IPS DF 4.7 (cell line): ENCODE measurements at regions not wholly inside any gene's neighbourhood (a gene's known extent, or its start where the extent isn't known, plus 50 kb on each side); places are given as distances from the start of the nearest gene placed in this dataset.
"Not testable (repeated sequence)": the region's sequence is repeated elsewhere in the genome, so short reads cannot be mapped to it uniquely, and the experiment has no call there.

ENCODE experiments used
- DNase-seq: peaks from one replicate; pipeline ENCODE4 v3.0.0-alpha.2; 2013; ENCODE audit warnings: low spot score; ENCODE audit errors: extremely low read depth

DNA sequence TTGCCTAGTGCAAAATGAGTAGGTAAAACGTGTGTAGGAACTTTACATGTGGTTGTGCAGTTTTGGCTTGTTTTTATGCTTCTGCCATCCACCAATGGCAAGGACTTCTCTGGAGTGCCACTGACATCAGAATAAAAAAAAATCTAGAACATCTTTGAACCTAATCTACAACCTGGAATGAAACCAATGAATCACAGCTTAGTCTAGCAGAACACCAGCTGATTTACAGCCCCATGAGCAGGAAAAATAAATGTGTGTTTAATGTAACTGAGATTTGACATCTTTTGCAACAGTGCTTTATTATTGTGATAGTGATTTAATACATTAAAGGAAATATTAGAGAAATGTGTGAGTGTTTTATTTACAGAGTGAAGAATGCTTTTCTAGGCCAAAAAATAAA, 995.1 kb downstream of the PCDH7 start:
- no peak for DNase-seq

DNA sequence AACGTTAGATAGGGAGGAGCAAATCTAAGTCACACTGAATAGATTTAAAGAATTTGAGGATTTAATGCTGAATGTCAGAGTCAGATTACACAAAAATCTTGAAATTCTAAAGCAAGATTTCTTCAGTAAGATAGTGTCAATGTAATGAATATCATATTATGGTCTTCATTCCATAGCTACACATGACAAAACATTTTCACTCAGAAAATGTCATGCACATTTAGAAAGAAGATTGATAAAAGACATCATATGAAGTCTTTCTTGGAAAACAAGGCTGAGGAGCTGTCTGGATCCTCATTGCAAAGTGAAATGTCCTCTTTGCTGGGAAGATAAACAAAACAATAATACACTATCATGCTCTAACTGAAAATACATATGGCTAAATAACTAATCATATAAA, 1006.9 kb downstream of the PCDH7 start:
- DNase-seq: no peak

DNA sequence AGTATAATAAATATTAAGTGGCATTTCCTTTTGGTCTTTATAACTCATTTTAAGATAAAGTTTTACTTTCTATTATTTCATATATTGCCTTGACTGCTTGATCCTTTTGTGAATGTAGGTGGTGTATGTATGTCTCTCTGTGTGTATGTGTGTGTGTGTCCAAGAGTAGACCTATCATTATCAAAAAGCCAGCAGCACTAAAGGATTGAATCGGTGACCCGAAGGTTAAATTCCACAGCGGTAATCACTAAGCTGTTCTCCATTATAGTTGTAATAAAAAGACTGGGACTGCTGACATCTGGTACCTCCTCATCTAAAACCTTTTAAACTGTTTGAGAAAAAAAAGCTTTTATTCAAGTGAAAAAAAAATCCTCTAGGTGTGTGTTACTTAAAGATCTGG, 1014.8 kb downstream of the PCDH7 start:
- no peak for DNase-seq

DNA sequence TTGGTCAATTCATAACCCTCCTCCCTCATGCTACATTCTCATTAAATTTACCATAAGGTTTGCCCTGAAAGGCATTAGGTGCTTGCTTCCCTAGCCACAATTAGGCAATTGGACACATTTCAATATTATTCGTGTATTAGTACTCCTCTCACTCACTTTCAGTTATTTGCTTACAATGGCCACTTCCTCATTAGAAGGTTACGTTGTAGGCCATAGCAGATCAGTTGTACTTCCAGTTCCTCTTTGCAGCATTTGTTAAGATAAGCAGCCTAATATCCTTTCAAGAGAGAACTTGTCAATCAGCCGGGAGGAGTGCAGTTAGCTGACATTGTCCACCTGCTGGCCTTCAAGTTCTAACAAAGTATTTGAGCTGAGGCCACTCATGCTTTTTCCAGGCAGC, 1017.2 kb downstream of the PCDH7 start:
- DNase-seq: no peak

DNA sequence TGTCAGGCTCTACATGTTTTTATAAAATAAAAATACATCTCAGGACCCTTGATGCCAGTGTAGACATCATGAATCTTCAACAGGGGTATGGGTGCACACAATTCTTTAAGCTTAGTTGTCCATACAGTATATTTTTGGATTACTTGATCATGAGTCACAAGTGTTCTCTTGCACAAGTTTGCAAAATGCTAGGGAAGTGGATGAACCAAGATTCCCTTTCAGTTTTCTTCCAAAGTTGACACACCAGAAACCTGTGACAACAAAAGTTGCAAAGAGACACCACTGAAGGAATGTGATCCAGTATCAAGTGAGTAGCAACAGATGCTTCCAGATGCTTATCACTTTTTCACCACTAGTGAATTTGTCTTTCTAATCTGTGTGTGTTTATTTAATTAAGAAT, 1021.2 kb downstream of the PCDH7 start:
- no peak for DNase-seq

DNA sequence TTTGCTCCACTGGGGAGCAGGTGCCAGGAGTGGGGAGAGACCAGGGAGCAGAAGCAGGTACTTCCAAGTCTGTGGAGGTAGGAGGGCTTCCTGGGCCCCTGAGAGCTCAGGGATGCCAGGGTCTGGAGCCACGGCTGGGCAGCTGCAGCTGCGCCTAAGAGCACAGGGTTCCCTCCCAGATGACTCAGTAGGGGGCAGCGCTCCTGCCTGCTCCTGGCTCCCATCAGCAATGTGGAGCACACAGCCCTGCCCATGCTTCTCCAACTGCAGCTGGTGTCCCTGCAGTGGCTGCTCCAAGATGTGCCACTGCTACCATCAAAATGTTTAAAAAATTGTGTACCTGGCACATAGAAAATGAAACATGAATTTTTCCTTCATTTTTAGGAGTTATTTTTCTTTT, 1028.2 kb downstream of the PCDH7 start:
- no peak for DNase-seq

DNA sequence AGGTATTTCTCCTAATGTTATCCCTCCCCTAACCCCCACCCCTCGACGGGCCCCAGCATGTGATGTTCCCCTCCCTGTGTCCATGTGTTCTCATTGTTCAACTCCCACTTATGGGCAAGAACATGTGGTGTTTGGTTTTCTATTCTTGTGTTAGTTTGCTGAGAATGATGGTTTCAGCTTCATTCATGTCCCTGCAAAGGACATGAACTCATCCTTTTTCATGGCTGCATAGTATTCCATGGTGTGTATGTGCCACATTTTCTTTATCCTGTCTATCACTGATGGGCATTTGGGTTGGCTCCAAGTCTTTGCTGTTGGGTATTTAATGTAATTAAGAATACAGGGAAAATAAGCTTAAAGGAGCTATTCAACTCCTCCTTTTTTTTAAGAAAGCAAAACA, 1030.4 kb downstream of the PCDH7 start:
- not testable (repeated sequence) for DNase-seq

DNA sequence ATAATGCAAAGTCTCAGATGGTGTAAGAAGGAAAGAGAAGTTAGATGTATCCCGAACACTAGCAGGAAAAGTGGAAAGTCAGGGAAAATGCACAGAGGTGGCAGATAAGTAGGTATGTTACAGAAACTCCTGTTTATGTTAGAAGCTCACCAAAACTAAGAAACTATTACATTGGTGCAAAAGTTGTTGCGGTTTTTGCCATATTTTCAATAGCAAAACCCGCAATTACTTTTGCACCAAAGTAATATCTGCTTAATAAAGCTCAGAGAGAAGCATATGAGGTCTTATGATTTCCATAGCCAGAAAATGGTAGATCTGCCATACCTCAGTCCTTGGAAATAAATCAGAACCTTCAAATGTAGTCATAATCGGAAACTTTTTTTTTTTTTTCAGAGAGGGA, 1035.6 kb downstream of the PCDH7 start:
- DNase-seq: no peak

DNA sequence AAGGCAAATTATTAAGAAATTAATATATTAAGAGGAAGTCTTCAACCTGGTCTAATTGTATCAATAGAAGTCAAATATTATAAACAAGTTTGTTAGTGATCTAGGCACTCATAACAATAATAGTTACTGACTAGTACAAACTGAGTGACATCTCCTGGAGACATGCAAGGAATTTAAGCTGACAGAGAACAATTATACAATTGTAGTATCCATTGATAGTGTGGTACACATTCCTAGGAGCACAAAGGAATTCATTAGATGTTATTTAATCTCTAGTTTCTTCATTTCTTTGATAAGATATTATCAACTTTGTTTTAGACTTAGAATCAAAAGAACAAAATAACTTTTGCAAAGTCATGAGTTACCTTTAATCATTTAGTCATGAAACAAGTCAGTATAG, 1048.6 kb downstream of the PCDH7 start:
- DNase-seq: no peak

DNA sequence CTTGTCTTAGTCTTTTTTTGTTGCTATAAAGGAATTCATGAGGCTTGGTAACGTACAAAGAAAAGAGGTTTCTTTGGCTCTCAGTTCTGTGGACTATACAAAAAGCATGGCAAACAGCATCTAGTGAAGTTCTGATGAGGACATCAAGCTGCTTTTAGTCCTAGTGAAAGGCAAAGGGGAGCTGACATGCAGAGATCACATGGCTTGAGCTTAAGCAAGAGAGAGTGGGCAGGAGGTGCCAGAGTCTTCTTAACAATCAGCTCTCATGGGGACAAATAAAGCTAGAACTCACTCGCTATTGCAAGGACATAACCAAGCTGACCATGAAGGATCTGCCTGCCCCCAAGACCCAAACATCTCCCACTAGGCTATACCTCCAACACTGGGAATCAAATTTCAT, 1063.1 kb downstream of the PCDH7 start:
- DNase-seq: no peak

DNA sequence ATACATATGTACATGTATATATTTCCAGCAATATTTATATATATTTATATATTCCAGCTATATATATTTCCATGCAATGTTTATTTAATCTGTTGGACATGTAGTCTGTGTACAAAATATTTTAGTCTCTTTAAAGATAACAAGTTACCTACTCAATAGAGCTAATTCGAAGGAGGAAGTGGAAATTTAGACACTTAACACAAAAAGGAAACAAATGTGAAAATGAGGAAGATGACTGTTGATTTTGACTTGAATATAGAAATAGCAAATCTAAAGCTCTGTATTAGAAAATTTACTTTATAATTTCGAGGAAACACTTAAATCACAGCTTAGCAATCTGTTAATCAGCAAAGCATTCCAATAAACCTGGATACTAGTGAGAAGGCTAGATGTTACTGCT, 1064.4 kb downstream of the PCDH7 start:
- DNase-seq: no peak

DNA sequence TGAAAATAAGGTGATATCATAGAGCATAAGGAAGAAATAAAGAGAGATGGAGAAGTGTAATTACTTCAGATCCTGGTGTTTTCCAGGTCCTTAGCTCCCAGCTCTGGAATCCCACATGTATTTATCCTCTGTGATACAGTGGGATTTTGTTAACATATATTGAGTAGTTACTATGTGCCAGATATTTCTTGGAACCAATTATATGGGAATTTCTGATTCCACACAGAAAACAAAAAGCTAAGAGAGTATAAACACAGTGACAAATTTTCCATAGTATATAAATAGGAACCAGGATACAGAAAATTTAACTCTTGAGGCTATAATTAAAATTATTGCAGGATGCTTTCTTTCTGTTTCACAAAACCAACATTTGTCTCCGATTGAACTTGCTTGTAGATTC, 1067.5 kb downstream of the PCDH7 start:
- no peak for DNase-seq

DNA sequence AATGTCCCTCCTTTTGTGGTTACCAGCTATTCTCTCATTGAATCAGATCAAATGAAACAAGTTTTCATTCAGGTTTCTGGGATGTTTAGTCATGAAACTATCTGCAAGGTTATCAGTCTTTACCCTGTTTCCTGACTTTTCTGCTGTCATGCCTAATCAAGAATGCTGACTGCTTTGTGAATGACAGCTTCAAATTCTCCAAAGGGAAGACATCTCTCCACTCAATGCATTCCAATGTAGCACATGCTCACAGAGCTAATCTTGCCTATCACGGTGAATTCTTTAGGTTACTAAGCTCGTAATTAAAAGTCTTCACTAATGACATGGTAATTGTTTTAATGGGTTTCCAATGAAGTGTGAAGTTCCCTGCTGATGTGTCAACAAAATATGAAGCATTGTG, 1068.5 kb downstream of the PCDH7 start:
- DNase-seq: peak; percentile 3

DNA sequence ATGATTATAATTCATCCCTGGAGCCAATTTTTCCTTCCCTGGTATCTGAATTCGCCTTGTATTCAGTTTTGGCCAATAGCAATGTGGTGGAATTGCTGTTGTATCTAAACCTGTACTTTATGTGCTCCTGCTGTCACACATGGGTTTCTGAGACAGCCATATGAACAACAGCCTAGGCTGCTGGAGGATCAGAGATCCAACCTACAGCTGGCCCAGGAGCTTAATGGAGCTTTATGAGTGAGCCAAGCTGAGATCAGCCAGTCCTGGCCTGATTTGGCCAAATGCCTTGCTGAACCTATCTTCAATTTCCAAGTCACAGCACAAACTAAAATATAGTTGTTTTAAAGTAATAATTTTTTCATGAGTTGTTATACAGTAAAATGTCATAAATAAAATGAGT, 1071.5 kb downstream of the PCDH7 start:
- no peak for DNase-seq

DNA sequence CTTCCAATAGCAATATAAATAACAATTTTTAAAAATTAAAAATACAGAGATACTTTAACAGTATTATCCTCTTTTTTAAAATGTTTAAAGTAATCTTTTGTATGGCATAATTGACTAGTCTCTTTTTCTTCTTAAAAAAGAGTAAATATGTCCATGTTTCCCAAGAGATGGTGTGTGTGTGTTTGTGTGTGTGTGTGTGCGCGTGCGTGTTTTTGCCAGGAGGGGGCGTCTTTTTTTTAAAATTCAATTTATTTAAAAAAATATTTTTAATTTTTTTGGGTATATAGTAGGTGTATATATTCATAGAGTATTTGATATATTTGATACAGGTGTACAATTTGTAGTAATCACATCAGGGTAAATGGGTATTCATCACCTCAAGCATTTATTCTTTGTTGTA, 1073.7 kb downstream of the PCDH7 start:
- DNase-seq: no peak

DNA sequence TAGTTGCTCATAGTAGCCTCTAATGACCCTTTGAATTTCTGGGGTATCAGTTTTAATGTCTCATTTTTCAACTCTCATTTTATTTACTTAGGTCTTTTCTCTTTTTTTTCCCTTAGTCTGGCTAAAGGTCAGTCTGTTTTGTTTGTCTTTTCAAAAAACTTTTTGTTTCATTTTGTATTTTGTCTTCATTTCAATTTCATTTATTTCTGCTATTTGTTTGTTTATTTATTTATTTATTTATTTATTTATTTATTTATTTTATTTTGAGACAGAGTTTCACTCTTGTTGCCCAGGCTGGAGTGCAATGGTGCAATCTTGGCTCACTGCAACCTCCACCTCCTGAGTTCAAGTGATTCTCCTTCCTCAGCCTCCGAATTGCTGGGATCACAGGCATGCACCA, 1076.9 kb downstream of the PCDH7 start:
- not testable (repeated sequence) for DNase-seq

DNA sequence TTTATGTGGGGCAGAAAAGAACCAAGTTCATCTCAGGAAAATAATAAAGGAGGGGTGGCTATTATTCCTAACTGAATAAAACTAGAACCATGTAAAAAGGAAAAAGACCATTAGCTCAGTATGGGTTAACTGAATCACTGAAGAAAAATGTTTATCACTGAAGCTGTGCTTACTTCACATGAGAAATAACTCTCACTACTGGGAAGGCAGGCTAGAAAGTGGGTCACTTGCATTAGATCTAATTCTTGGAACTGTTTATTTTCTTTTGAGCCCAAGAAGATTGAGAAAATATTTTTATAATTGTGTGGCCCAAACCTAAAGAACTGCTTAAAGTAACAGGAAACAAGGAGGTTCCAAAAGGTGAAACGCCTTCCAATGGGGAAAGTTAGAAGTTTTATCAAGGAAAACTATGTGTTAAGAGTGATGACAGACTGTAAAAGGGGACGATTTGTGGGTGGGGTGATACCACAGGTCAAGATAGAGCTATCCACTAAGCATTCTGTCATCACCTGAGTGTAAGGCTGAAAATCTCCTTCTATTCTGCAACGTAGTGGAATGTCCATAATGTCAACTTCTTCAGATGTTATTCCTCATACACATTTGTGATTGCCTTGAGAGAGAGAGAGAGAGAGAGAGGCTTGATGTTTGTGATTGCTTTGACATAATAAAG, 1083.5 kb downstream of the PCDH7 start:
- DNase-seq: no peak

DNA sequence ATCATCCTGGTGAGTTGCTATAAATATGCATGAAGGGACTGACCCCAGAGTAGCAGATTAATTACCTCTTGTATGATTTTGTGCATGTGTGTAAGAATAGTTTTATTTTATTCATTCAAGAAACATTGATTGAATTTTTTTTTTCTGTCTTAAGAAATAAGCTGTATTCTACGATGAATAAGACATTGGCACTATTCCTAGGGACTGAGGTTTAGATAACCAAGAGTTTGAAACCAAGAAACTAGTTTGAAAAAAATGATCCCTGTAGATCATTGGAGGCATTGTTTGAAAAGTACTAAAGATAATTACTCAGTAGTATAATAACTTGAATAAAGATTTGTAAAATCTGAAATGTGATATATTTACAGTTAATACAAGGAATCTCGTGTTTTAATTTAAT, 1086.9 kb downstream of the PCDH7 start:
- DNase-seq: no peak

DNA sequence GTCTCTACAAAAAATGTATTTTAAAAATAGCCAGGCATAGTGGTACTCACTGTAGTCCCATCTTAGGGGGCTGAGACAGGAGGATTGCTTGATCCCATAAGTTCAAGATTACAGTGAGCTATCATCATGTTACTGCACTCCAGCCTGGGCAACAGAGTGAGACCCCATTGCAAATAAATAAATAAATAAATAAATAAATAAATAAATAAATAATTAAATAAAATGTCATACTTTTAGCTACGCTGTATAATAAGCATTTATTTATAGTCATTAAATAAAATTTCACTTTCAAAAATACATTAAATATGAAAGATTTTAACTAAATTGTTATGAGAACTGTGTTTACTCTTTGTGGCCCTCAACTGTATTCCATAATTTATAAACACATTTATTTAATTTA, 1124.2 kb downstream of the PCDH7 start:
- no peak for DNase-seq

DNA sequence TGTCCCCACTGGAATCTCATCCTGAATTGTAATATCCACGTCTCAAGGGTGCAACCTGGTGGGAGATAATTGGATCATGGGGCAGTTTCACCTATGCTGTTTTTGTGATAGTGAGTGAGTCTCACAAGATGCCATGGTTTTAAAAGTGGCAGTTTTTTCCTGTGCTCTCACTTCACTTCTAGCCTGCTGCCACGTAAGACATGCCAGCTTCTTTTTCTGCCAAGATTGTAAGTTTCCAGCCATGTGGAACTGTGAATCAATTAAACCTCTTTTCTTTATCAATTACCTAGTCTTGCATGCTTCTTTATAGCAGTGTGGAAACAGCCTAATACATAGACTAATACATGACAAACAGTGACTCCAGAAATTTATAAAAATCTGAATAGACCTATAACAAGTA, 1131.8 kb downstream of the PCDH7 start:
- DNase-seq: no peak

DNA sequence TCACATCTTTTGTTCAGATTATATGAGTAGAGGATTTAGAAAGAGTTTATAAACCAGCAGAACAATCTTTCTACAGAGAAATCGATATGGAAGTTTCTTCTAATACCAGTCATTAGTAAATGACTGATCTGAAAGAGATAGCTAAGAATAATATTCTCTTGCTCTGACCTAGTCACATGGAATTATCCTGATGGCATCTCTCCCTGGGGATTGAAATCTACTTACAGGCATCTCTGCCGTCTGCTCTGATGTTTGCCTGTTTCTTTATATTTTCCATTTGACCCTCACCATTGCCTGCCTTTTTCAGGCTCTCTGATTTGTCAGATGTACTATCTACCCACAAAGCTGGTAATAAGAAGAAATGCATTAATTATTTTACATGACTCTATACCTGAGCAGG, 1157.3 kb downstream of the PCDH7 start:
- no peak for DNase-seq

DNA sequence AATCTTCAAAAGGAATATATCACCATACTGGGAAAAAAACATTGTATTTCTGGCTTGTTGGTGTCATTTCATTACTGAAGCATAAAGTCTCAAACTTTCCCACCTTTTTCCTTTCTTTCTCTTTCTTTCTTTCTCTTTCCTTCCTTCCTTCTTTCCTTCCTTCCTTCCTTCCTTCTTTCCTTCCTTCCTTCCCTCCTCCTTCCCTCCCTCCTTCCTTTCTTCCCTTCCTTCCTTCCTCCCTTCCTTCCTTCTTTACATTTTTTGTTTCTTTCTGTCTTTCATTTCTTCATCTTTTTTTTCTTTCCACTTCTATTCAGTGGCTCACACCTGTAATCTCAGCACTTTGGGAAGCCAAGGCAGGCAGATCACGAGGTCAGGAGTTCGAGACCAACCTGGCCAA, 1160.7 kb downstream of the PCDH7 start:
- DNase-seq: not testable (repeated sequence)

DNA sequence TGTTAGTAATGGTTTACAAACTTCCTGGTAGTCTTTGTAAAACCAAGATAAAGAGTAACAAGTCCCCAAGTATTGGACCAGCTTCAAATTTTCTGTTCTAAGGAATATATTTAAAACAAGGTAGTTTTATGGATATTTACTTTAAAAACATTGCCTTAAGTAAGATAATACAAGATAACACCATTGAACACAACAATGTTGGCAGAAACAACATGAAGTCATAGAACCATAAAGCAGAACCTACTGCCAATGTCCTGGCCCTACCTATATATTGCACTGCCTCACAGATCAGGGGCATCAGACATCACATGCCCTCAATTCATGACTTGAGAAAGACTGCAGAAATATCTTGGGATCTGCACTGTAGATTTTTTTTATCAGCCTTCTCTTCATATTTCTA, 1176.2 kb downstream of the PCDH7 start:
- no peak for DNase-seq

DNA sequence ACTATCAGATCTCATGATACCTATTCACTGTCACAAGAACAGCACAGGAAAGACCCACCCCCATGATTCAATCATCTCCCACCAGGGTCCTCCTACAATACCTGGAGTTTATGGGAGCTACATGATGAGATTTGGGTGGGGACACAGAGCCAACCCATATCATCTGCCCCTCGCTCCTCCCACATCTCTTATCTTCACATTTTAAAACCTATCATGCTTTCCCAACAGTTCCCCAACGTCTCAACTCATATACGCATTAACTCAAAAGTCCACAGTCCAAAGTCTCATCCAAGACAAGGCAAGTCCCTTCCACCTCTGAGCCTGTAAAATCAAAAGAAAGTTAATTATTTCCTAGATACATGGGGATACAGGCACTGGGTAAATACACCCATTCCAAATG, 1185.2 kb downstream of the PCDH7 start:
- no peak for DNase-seq
